Activated naive CD4-positive, alpha-beta T cell treated with anti-CD3 and anti-CD28 coated beads for 36 hours (primary cell): ENCODE measurements at regions not wholly inside any gene's neighbourhood (a gene's known extent, or its start where the extent isn't known, plus 50 kb on each side); places are given as distances from the start of the nearest gene placed in this dataset.
"Not testable (repeated sequence)": the region's sequence is repeated elsewhere in the genome, so short reads cannot be mapped to it uniquely, and the experiment has no call there.

ENCODE experiments used
- CTCF ChIA-PET: fragments of 350-600 bp; sonication (Branson Sonifier 250); formaldehyde crosslinking; loops from one replicate; lab custom pipeline; 2021; ENCODE audit warnings: antibody characterized with exemption; lab: Charles Lee
- DNase-seq: peaks from one replicate; pipeline ENCODE4 v3.0.0-alpha.2; 2020
- H3K27ac Mint-ChIP-seq: one replicate; pipeline ENCODE4 v1.8.0; 2021; ENCODE audit warnings: mild to moderate bottlenecking, mixed read lengths
- H3K27me3 Mint-ChIP-seq: one replicate; pipeline ENCODE4 v1.8.0; 2021; ENCODE audit warnings: low read depth, mixed read lengths
- H3K36me3 Mint-ChIP-seq: one replicate; pipeline ENCODE4 v1.8.0; 2021; ENCODE audit warnings: low read depth, mixed read lengths
- H3K4me1 Mint-ChIP-seq: one replicate; pipeline ENCODE4 v1.8.0; 2021; ENCODE audit warnings: low read depth, mixed read lengths
- H3K4me3 Mint-ChIP-seq: one replicate; pipeline ENCODE4 v1.8.0; 2021; ENCODE audit warnings: mild to moderate bottlenecking, moderate library complexity, mixed read lengths
- H3K9me3 Mint-ChIP-seq: one replicate; pipeline ENCODE4 v1.8.0; 2021; ENCODE audit warnings: mixed read lengths
- intact Hi-C: fragments of 100-400 bp; cut with micrococcal nuclease; formaldehyde crosslinking; loops from one replicate; pipeline ENCODE4 v1.15.1; 2023

- peaks cover 3% of the 10 kb centered on the region for H3K9me3 Mint-ChIP-seq
- CTCF ChIA-PET = no interaction called here
- H3K4me1 Mint-ChIP-seq = no peaks in the 10 kb centered on the region
- H3K36me3 Mint-ChIP-seq = no peaks in the 10 kb centered on the region
- no peak for DNase-seq
- intact Hi-C loops = no loop called here
- no peak overlapping the region for H3K4me3 Mint-ChIP-seq
- no peak overlapping the region for H3K27ac Mint-ChIP-seq
- H3K27me3 Mint-ChIP-seq = no peaks in the 10 kb centered on the region
Measured at GRCh38 chr7:51901489-51901840, 584.9 kb upstream of the COBL start.

GRCh38 chr7:51900755-51901488 lies 584.3 kb upstream of the COBL start:
- H3K4me1 Mint-ChIP-seq, intact Hi-C loops, H3K27ac Mint-ChIP-seq, H3K27me3 Mint-ChIP-seq, H3K4me3 Mint-ChIP-seq, CTCF ChIA-PET, H3K9me3 Mint-ChIP-seq, H3K36me3 Mint-ChIP-seq, DNase-seq: not testable (repeated sequence)

- Mint-ChIP-seq H3K27ac (no peak overlapping the region), H3K36me3 (no peaks in the 10 kb centered on the region), H3K4me1 (no peaks in the 10 kb centered on the region), H3K27me3 (no peaks in the 10 kb centered on the region), H3K9me3 (peaks cover 5% of the 10 kb centered on the region), H3K4me3 (no peak overlapping the region)
- intact Hi-C loops = no loop called here
- DNase-seq = no peak
- CTCF ChIA-PET = no interaction called here
Measured at GRCh38 chr7:51899611-51900010, 583.0 kb upstream of the COBL start.

- DNase-seq = no peak
- CTCF ChIA-PET = no interaction called here
- H3K36me3 Mint-ChIP-seq = no peaks in the 10 kb centered on the region
- intact Hi-C loops = no loop called here
- no peaks in the 10 kb centered on the region for H3K4me1 Mint-ChIP-seq
- H3K4me3 Mint-ChIP-seq = no peak overlapping the region
- no peaks in the 10 kb centered on the region for H3K9me3 Mint-ChIP-seq
- H3K27ac Mint-ChIP-seq = no peak overlapping the region
- H3K27me3 Mint-ChIP-seq = no peaks in the 10 kb centered on the region
Measured at GRCh38 chr7:51882412-51882811, 565.8 kb upstream of the COBL start.

- Mint-ChIP-seq H3K27me3 (no peaks in the 10 kb centered on the region), H3K4me3 (no peak overlapping the region), H3K9me3 (no peaks in the 10 kb centered on the region), H3K4me1 (no peaks in the 10 kb centered on the region), H3K27ac (no peak overlapping the region), H3K36me3 (no peaks in the 10 kb centered on the region)
- no peak for DNase-seq
- CTCF ChIA-PET = no interaction called here
- intact Hi-C loops = no loop called here
Measured at GRCh38 chr7:51881309-51881708, 564.7 kb upstream of the COBL start.

GRCh38 chr7:51878865-51879264 lies 562.3 kb upstream of the COBL start:
- Mint-ChIP-seq H3K4me3 (no peak overlapping the region), H3K9me3 (peaks cover 1% of the 10 kb centered on the region), H3K27ac (no peak overlapping the region), H3K36me3 (no peaks in the 10 kb centered on the region), H3K27me3 (no peaks in the 10 kb centered on the region), H3K4me1 (no peaks in the 10 kb centered on the region)
- CTCF ChIA-PET = no interaction called here
- DNase-seq = no peak
- intact Hi-C loops = no loop called here

- Mint-ChIP-seq H3K9me3 (peaks cover 14% of the 10 kb centered on the region), H3K36me3 (no peaks in the 10 kb centered on the region), H3K4me1 (no peaks in the 10 kb centered on the region), H3K4me3 (no peak overlapping the region), H3K27me3 (no peaks in the 10 kb centered on the region), H3K27ac (no peak overlapping the region)
- CTCF ChIA-PET = no interaction called here
- intact Hi-C loops = no loop called here
- DNase-seq = no peak
Measured at GRCh38 chr7:51869452-51869851, 552.8 kb upstream of the COBL start.

- Mint-ChIP-seq H3K27ac (no peak overlapping the region), H3K9me3 (peaks cover 7% of the 10 kb centered on the region), H3K27me3 (no peaks in the 10 kb centered on the region), H3K4me1 (no peaks in the 10 kb centered on the region), H3K36me3 (no peaks in the 10 kb centered on the region), H3K4me3 (no peak overlapping the region)
- intact Hi-C loops = no loop called here
- DNase-seq = no peak
- CTCF ChIA-PET = no interaction called here
Measured at GRCh38 chr7:51867117-51867516, 550.5 kb upstream of the COBL start.

GRCh38 chr7:51860305-51860704 lies 543.7 kb upstream of the COBL start:
- no peaks in the 10 kb centered on the region for H3K27me3 Mint-ChIP-seq
- DNase-seq = no peak
- H3K4me1 Mint-ChIP-seq = no peaks in the 10 kb centered on the region
- CTCF ChIA-PET = no interaction called here
- H3K27ac Mint-ChIP-seq = no peak overlapping the region
- intact Hi-C loops = no loop called here
- H3K9me3 Mint-ChIP-seq = peaks cover 2% of the 10 kb centered on the region
- no peak overlapping the region for H3K4me3 Mint-ChIP-seq
- H3K36me3 Mint-ChIP-seq = no peaks in the 10 kb centered on the region

- no peak for DNase-seq
- H3K4me1 Mint-ChIP-seq = no peaks in the 10 kb centered on the region
- H3K27me3 Mint-ChIP-seq = no peaks in the 10 kb centered on the region
- H3K9me3 Mint-ChIP-seq = peaks cover 9% of the 10 kb centered on the region
- H3K36me3 Mint-ChIP-seq = no peaks in the 10 kb centered on the region
- no peak overlapping the region for H3K4me3 Mint-ChIP-seq
- CTCF ChIA-PET = no interaction called here
- intact Hi-C loops = no loop called here
- H3K27ac Mint-ChIP-seq = no peak overlapping the region
Measured at GRCh38 chr7:51850126-51850525, 533.5 kb upstream of the COBL start.

GRCh38 chr7:51847461-51848134 lies 531.0 kb upstream of the COBL start:
- Mint-ChIP-seq H3K4me1 (no peaks in the 10 kb centered on the region), H3K9me3 (peaks cover 11% of the 10 kb centered on the region), H3K27ac (no peak overlapping the region), H3K27me3 (no peaks in the 10 kb centered on the region), H3K4me3 (no peak overlapping the region), H3K36me3 (no peaks in the 10 kb centered on the region)
- CTCF ChIA-PET = no interaction called here
- DNase-seq = no peak
- intact Hi-C loops = no loop called here

GRCh38 chr7:51839130-51839529 lies 522.5 kb upstream of the COBL start:
- H3K4me1 Mint-ChIP-seq, H3K27ac Mint-ChIP-seq, H3K27me3 Mint-ChIP-seq, H3K36me3 Mint-ChIP-seq, H3K4me3 Mint-ChIP-seq, intact Hi-C loops, DNase-seq, CTCF ChIA-PET: not testable (repeated sequence)
- H3K9me3 Mint-ChIP-seq = peaks cover 25% of the 10 kb centered on the region

GRCh38 chr7:51827631-51828030 lies 511.0 kb upstream of the COBL start:
- Mint-ChIP-seq H3K27me3 (no peaks in the 10 kb centered on the region), H3K36me3 (no peaks in the 10 kb centered on the region), H3K9me3 (peaks cover 22% of the 10 kb centered on the region), H3K27ac (no peak overlapping the region), H3K4me3 (no peak overlapping the region), H3K4me1 (no peaks in the 10 kb centered on the region)
- no peak for DNase-seq
- intact Hi-C loops = no loop called here
- CTCF ChIA-PET = no interaction called here
